Common myeloid progenitor, CD34-positive (primary cell): ENCODE measurements at regions not wholly inside any gene's neighbourhood (a gene's known extent, or its start where the extent isn't known, plus 50 kb on each side); places are given as distances from the start of the nearest gene placed in this dataset.

Experiments
- CTCF ChIA-PET: fragments of 350-600 bp; sonication (Branson Sonifier 250); formaldehyde crosslinking; loops from one replicate; lab custom pipeline; 2021; ENCODE audit warnings: antibody characterized with exemption; lab: Charles Lee
- POLR2A ChIA-PET: fragments of 350-600 bp; sonication (Branson Sonifier 250); formaldehyde crosslinking; loops from one replicate; lab custom pipeline; 2021; ENCODE audit warnings: antibody characterized with exemption; lab: Charles Lee
- DNase-seq, 3 donors: peaks; one replicate each; pipeline versions ENCODE4 v3.0.0 to v3.0.0-alpha.2; 2013
- H3K27ac ChIP-seq, 2 experiments: 1 replicate in 1 of 2; 2 replicates in 1 of 2; pipeline ENCODE4 v1.7.0; 2013; ENCODE audit warnings: inconsistent platforms in 2 of 2, low read length in 2 of 2, mild to moderate bottlenecking in 2 of 2, low read depth in 1 of 2, moderate library complexity in 1 of 2; ENCODE audit not compliant: severe bottlenecking in 2 of 2, insufficient read depth in 1 of 2, poor library complexity in 1 of 2
- H3K27me3 ChIP-seq, 5 experiments: replicated peaks in 2 of 5; 1 replicate in 3 of 5; 2 replicates in 2 of 5; pipeline versions ENCODE4 v1.6.1 to v1.7.0; 2013; ENCODE audit warnings: low read length in 4 of 5, mild to moderate bottlenecking in 2 of 5, moderate library complexity in 2 of 5, inconsistent platforms in 1 of 5; ENCODE audit not compliant: insufficient read depth in 5 of 5, control insufficient read depth in 4 of 5
- H3K36me3 ChIP-seq, 4 experiments: 1 replicate in 2 of 4; 2 replicates in 2 of 4; pipeline versions ENCODE4 v1.6.1 to v1.7.0; 2013; ENCODE audit warnings: low read length in 3 of 4, control low read depth in 1 of 4, mild to moderate bottlenecking in 1 of 4; ENCODE audit not compliant: control insufficient read depth in 4 of 4, insufficient read depth in 4 of 4
- H3K4me1 ChIP-seq, 4 experiments: 1 replicate in 3 of 4; 2 replicates in 1 of 4; pipeline versions ENCODE4 v1.6.1 to v1.7.1; 2013; ENCODE audit warnings: low read length in 3 of 4, mild to moderate bottlenecking in 3 of 4, control low read depth in 1 of 4, inconsistent platforms in 1 of 4, moderate library complexity in 1 of 4; ENCODE audit not compliant: control insufficient read depth in 4 of 4, insufficient read depth in 4 of 4; ENCODE audit errors: control extremely low read depth in 1 of 4
- H3K4me3 ChIP-seq, 7 experiments: 1 replicate in 4 of 7; 2 replicates in 3 of 7; pipeline versions ENCODE4 v1.5.1 to v1.7.0; 2013; ENCODE audit warnings: mild to moderate bottlenecking in 7 of 7, low read length in 6 of 7, moderate library complexity in 6 of 7, inconsistent platforms in 2 of 7, low read depth in 2 of 7, control low read depth in 1 of 7; ENCODE audit not compliant: insufficient read depth in 4 of 7, control insufficient read depth in 1 of 7; ENCODE audit errors: extremely low read depth in 1 of 7
- H3K9me3 ChIP-seq, 5 experiments: 1 replicate in 4 of 5; 2 replicates in 1 of 5; pipeline versions ENCODE4 v1.6.1 to v1.7.1; 2013; ENCODE audit warnings: low read length in 4 of 5, mild to moderate bottlenecking in 2 of 5, inconsistent platforms in 1 of 5, low read depth in 1 of 5, moderate library complexity in 1 of 5; ENCODE audit not compliant: control insufficient read depth in 4 of 5, insufficient read depth in 2 of 5; ENCODE audit errors: control extremely low read depth in 1 of 5
- WGBS: methylation state at CpG from one replicate; pipeline ENCODE4 v1.1.5; 2013; ENCODE audit not compliant: insufficient coverage; 5-methylcytosine and 5-hydroxymethylcytosine counted together

- H3K9me3 ChIP-seq, result peaks cover 0 to 7% (median 0%) of the 10 kb centered on the region in 5 experiments
- no peak for DNase-seq
- H3K36me3 ChIP-seq, result no peaks in the 10 kb centered on the region
- no peak overlapping the region for H3K4me3 ChIP-seq
- WGBS, result 100% methylated on average over 6 of the region's 8 CpGs
- no peak overlapping the region for H3K27ac ChIP-seq
- CTCF ChIA-PET, result no interaction called here
- no peaks in the 10 kb centered on the region for H3K4me1 ChIP-seq
- no peaks in the 10 kb centered on the region for H3K27me3 ChIP-seq
- POLR2A ChIA-PET, result no interaction called here
These were observed 249.1 kb downstream of the COL12A1 start for GRCh38 chr6:74956559-74957428.

GRCh38 chr6:74953708-74954107 lies 252.1 kb downstream of the COL12A1 start:
- Histone ChIP-seq H3K27me3 (no peaks in the 10 kb centered on the region), H3K27ac (no peak overlapping the region), H3K4me3 (no peak overlapping the region), H3K9me3 (peaks cover 0 to 7% (median 0%) of the 10 kb centered on the region in 5 experiments), H3K36me3 (no peaks in the 10 kb centered on the region), H3K4me1 (no peaks in the 10 kb centered on the region)
- no peak for DNase-seq
- CTCF ChIA-PET, result no interaction called here
- WGBS, result 100% methylated on average over 1 of the region's 3 CpGs
- POLR2A ChIA-PET, result no interaction called here

- Histone ChIP-seq H3K36me3 (no peaks in the 10 kb centered on the region), H3K4me3 (no peak overlapping the region), H3K9me3 (no peaks in the 10 kb centered on the region), H3K4me1 (no peaks in the 10 kb centered on the region), H3K27me3 (no peaks in the 10 kb centered on the region), H3K27ac (no peak overlapping the region)
- CTCF ChIA-PET, result no interaction called here
- no peak for DNase-seq
- WGBS, result 94% methylated on average over 2 of the region's 2 CpGs
- POLR2A ChIA-PET, result no interaction called here
These were observed 258.9 kb downstream of the COL12A1 start for GRCh38 chr6:74946961-74947360.

DNA sequence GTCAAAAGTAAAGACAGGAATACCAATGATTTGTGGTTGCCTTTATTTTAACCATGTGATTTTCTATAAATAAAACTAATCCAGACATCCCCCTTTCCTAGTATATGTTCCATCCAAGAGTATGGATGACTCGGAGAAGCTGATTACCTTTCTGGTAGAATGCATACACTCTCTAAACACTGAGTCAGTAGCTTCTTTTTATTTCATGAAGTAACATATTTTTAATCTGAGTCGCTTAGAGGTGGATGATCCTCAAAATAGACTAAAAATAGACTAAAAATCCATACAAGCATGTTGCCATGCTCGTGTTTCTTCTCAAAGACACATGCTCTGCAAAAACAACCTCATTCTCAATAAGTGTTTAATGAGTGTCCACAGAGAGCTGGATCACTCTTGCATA lies 263.7 kb downstream of the COL12A1 start:
- WGBS, result 100% methylated on average over 1 of the region's 3 CpGs
- no peak for DNase-seq
- Histone ChIP-seq H3K4me1 (no peaks in the 10 kb centered on the region), H3K27me3 (no peaks in the 10 kb centered on the region), H3K9me3 (no peaks in the 10 kb centered on the region), H3K4me3 (no peak overlapping the region), H3K27ac (no peak overlapping the region), H3K36me3 (no peaks in the 10 kb centered on the region)
- ChIA-PET CTCF (no interaction called here), POLR2A (no interaction called here)

DNA sequence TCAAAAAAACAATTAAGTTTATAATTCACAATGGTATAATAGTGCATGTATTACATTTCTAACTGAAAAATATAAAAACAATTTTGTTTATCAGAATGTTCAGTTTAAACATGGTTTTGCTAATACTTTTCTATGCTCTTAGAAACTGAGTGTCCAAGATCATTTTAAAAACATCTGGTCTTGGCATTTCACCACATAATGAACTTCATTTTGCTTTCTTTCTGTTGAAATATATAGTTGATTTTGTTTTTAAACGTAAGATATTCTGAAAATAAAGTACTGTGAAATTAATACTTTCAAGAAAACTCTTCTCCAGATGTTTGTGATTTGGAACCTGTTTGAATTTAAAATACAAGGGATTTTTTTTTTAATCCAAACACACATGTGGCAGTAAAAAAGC lies 264.4 kb downstream of the COL12A1 start:
- POLR2A ChIA-PET, result no interaction called here
- Histone ChIP-seq H3K4me3 (no peak overlapping the region), H3K9me3 (no peaks in the 10 kb centered on the region), H3K36me3 (no peaks in the 10 kb centered on the region), H3K27me3 (no peaks in the 10 kb centered on the region), H3K4me1 (no peaks in the 10 kb centered on the region), H3K27ac (no peak overlapping the region)
- DNase-seq, result no peak
- WGBS, result no CpG with 5 or more reads among the region's 1 CpG
- CTCF ChIA-PET, result no interaction called here

DNA sequence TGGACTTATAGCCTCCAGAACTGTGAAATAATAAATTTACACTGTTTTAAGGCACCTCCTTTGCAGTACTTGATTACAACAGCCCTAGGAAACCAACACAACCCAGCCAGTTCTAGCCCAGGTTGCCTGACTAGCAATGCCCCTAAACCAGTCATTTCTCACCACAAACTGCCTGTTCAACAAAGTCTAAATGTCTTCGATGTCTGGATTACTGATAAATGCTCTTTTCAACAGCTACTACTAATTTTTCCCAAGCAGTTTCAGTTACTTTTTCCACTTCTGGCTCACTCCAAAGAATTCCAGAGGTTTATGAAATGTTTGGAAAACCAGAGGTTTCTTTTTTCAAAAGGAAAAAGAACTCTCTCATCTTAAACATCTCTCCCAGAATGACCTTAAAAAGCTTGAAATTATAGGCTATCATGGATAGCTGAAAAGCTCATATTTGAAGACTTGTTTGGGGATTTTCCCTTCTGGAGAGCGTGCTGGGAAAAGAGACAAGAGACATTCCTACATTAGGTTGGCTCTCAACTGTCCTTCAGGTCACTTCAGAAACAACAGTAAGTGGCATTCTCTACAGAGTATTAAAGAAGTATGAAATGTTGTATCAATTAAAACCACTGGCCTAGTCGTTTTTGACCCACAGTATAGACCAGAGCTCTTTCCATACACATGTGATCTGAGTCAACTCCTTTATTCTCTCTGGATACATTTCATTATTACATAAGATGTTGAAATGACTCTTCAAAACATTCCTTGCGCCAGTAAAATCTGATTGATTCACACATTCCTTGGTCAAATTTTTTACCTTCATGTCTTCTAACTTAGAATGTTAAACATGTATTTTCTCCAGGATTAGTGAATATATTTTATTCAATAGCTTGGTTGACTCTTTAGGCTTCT lies 265.9 kb downstream of the COL12A1 start:
- POLR2A ChIA-PET, result no interaction called here
- CTCF ChIA-PET, result interaction anchor here (1.3 kb wide), 1 partner anchor 29 kb away, joined by 4 read pairs; no protein-coding TSS in a partner anchor
- 90% methylated on average over 2 of the region's 4 CpGs for WGBS

More for the DNA sequence above, 265.9 kb downstream of the COL12A1 start:
- Histone ChIP-seq H3K4me3 (no peak overlapping the region), H3K4me1 (no peaks in the 10 kb centered on the region), H3K27ac (no peak overlapping the region), H3K9me3 (no peaks in the 10 kb centered on the region), H3K27me3 (no peaks in the 10 kb centered on the region), H3K36me3 (no peaks in the 10 kb centered on the region)
- no peak for DNase-seq
